Right lobe of liver (tissue), 4 donors: ENCODE measurements at regions not wholly inside any gene's neighbourhood (a gene's known extent, or its start where the extent isn't known, plus 50 kb on each side); places are given as distances from the start of the nearest gene placed in this dataset.

Experiments
- CTCF ChIP-seq, 4 donors: fragments of 200-600 bp in 3 of 4; fragments of 450-650 bp in 1 of 4; IDR thresholded peaks; one replicate each; pipeline versions ENCODE4 v1.5.1 to v1.8.0; 2016 to 2022; ENCODE audit warnings: antibody characterized with exemption in 4 of 4, mild to moderate bottlenecking in 2 of 4
- POLR2A ChIP-seq: fragments of 450-650 bp; IDR thresholded peaks from one replicate; pipeline ENCODE4 v1.6.1; 2017; ENCODE audit warnings: antibody characterized with exemption, mild to moderate bottlenecking
- donor health status: DM: no; HTN: no; CAD: no.
- donor health status: DM: no; HTN: no; CAD: no.
- donor health status: DM: no; HTN: yes; CAD: no.

DNA sequence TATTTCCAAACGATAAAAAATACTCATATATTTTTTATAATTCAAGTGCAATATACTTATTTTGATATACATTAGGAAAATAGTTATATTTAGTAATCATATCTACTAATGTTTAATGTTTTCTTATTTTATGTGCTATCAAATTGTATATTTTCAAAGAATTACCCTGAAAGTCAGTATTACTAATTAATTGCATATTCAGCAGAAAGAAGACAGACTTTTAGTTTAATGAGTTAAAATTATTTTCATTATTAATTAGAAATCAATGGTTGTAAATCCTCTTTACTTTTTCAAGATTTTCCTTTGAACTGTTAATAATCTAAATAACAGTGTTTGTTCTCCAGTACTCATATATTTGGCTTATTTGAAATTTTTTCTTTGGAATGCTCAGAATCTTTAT, 181.3 kb upstream of the NDST4 start:
- TF ChIP-seq POLR2A (no peak), CTCF (IDR thresholded peaks at IDR 0.05) (no peak)
